Progenitor cell of endocrine pancreas (in vitro differentiated cells): ENCODE measurements at regions not wholly inside any gene's neighbourhood (a gene's known extent, or its start where the extent isn't known, plus 50 kb on each side); places are given as distances from the start of the nearest gene placed in this dataset.
"Not testable (repeated sequence)": the region's sequence is repeated elsewhere in the genome, so short reads cannot be mapped to it uniquely, and the experiment has no call there.

Experiments used
- DNase-seq: peaks from one replicate; pipeline ENCODE4 v3.0.0; 2021; ENCODE audit warnings: low spot score; ENCODE audit not compliant: unreplicated experiment
- H3K27ac Mint-ChIP-seq: 2 replicates; pipeline ENCODE4 v1.8.0; 2021; ENCODE audit warnings: mild to moderate bottlenecking, moderate library complexity, mixed read lengths
- H3K27me3 Mint-ChIP-seq: 2 replicates; pipeline ENCODE4 v1.8.0; 2021; ENCODE audit warnings: mixed read lengths
- H3K36me3 Mint-ChIP-seq: 2 replicates; pipeline ENCODE4 v1.8.0; 2022; ENCODE audit warnings: mixed read lengths; ENCODE audit not compliant: insufficient read depth
- H3K4me1 Mint-ChIP-seq: 2 replicates; pipeline ENCODE4 v1.8.0; 2021; ENCODE audit warnings: low read depth, mixed read lengths
- H3K4me3 Mint-ChIP-seq: 2 replicates; pipeline ENCODE4 v1.8.0; 2021; ENCODE audit warnings: low read depth, mild to moderate bottlenecking, moderate library complexity, mixed read lengths
- H3K9me3 Mint-ChIP-seq: 2 replicates; pipeline ENCODE4 v1.8.0; 2021; ENCODE audit warnings: low read depth, mixed read lengths
- TF ChIP-seq, protein P1 (sequence below): fragments of 200-600 bp; sonication (generic); IDR thresholded peaks from one replicate; pipeline ENCODE4 v1.5.0; 2021; ENCODE audit warnings: antibody characterized with exemption, mild to moderate bottlenecking; ENCODE audit not compliant: unreplicated experiment

DNA sequence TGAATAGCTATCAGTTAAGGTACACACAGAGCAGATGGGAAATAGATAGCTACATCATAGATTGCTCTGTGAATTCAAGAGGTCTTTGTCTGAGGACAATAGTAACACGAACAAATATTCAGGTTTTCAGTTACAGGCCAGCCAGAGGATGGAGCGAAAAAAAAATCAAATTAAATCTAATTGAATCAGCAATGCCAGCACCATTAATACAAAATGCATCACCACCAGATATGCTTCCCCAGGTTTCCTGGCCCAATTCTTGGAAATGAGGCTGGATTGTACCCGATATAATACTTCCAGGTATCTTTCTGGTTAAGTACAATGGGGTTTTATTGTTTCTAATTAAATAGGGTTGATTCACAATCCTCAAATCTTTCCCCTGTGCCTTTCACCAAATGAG lies 975.8 kb upstream of the AUTS2 start:
- Mint-ChIP-seq H3K27me3 (no peaks in the 10 kb centered on the region), H3K9me3 (peaks cover 4% of the 10 kb centered on the region), H3K27ac (no peak overlapping the region), H3K4me3 (no peak overlapping the region), H3K4me1 (peaks cover 9% of the 10 kb centered on the region), H3K36me3 (no peaks in the 10 kb centered on the region)
- no peak for DNase-seq
- TF ChIP-seq, protein P1, sequence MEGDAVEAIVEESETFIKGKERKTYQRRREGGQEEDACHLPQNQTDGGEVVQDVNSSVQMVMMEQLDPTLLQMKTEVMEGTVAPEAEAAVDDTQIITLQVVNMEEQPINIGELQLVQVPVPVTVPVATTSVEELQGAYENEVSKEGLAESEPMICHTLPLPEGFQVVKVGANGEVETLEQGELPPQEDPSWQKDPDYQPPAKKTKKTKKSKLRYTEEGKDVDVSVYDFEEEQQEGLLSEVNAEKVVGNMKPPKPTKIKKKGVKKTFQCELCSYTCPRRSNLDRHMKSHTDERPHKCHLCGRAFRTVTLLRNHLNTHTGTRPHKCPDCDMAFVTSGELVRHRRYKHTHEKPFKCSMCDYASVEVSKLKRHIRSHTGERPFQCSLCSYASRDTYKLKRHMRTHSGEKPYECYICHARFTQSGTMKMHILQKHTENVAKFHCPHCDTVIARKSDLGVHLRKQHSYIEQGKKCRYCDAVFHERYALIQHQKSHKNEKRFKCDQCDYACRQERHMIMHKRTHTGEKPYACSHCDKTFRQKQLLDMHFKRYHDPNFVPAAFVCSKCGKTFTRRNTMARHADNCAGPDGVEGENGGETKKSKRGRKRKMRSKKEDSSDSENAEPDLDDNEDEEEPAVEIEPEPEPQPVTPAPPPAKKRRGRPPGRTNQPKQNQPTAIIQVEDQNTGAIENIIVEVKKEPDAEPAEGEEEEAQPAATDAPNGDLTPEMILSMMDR: no peak

DNA sequence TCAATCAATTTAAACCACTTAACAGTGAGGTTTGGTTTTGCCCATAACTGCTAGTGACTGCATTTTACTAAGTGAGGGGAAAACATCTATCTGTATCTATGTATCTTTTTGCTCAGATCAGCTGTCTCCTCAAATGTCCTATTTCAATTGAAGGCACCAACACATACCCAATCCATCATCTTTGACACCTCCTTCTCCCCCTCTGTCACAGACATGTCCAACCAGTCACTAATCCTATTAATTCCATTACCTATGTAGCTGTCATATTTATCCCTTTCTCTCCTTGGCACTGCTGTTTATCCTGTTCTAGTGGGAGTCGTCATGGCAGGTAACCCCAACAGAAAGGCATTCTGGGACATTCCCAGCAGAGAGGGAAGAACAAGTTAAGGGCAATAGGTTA lies 975.2 kb upstream of the AUTS2 start:
- TF ChIP-seq, protein P1: no peak
- H3K36me3 Mint-ChIP-seq: no peaks in the 10 kb centered on the region
- no peaks in the 10 kb centered on the region for H3K27me3 Mint-ChIP-seq
- no peaks in the 10 kb centered on the region for H3K9me3 Mint-ChIP-seq
- H3K4me1 Mint-ChIP-seq: peaks cover 9% of the 10 kb centered on the region
- DNase-seq: no peak
- H3K27ac Mint-ChIP-seq: no peak overlapping the region
- no peak overlapping the region for H3K4me3 Mint-ChIP-seq

- Mint-ChIP-seq H3K27me3 (no peaks in the 10 kb centered on the region), H3K27ac (no peak overlapping the region), H3K36me3 (no peaks in the 10 kb centered on the region), H3K9me3 (peaks cover 4% of the 10 kb centered on the region), H3K4me1 (peaks cover 7% of the 10 kb centered on the region), H3K4me3 (no peak overlapping the region)
- TF ChIP-seq, protein P1: no peak
- DNase-seq: no peak
Measured at GRCh38 chr7:68627247-68627864, 970.9 kb upstream of the AUTS2 start.

- not testable (repeated sequence) for H3K27ac Mint-ChIP-seq, H3K27me3 Mint-ChIP-seq, DNase-seq, H3K4me3 Mint-ChIP-seq, H3K9me3 Mint-ChIP-seq, H3K36me3 Mint-ChIP-seq
- peaks cover 14% of the 10 kb centered on the region for H3K4me1 Mint-ChIP-seq
Measured at GRCh38 chr7:68630914-68631313, 967.4 kb upstream of the AUTS2 start.

GRCh38 chr7:68640103-68640502 lies 958.2 kb upstream of the AUTS2 start:
- H3K9me3 Mint-ChIP-seq: peaks cover 18% of the 10 kb centered on the region
- TF ChIP-seq, protein P1: no peak
- no peak overlapping the region for H3K27ac Mint-ChIP-seq
- no peak overlapping the region for H3K4me3 Mint-ChIP-seq
- no peaks in the 10 kb centered on the region for H3K27me3 Mint-ChIP-seq
- peaks cover 2% of the 10 kb centered on the region for H3K4me1 Mint-ChIP-seq
- DNase-seq: no peak
- H3K36me3 Mint-ChIP-seq: no peaks in the 10 kb centered on the region

GRCh38 chr7:68642727-68643126 lies 955.5 kb upstream of the AUTS2 start:
- DNase-seq: no peak
- no peaks in the 10 kb centered on the region for H3K27me3 Mint-ChIP-seq

More at GRCh38 chr7:68642727-68643126, 955.5 kb upstream of the AUTS2 start:
- no peaks in the 10 kb centered on the region for H3K36me3 Mint-ChIP-seq
- no peak overlapping the region for H3K4me3 Mint-ChIP-seq
- peaks cover 2% of the 10 kb centered on the region for H3K4me1 Mint-ChIP-seq
- TF ChIP-seq, protein P1: no peak
- no peak overlapping the region for H3K27ac Mint-ChIP-seq
- peaks cover 14% of the 10 kb centered on the region for H3K9me3 Mint-ChIP-seq
